ENCODE measurements at regions not wholly inside any gene's neighbourhood (a gene's known extent, or its start where the extent isn't known, plus 50 kb on each side); places are given as distances from the start of the nearest gene placed in this dataset.
A peak's percentile ranks its signal among the peaks of the same experiment; 100 is the strongest.

- no peak for TF ChIP-seq HBP1 (CRISPR knock-in tag; IDR thresholded peaks at IDR 0.05)
- TF ChIP-seq TRIM24 (IDR thresholded peaks at IDR 0.05) = peak; percentile 47 to 51
- no peak for TF ChIP-seq MIER1 (IDR thresholded peaks at IDR 0.05; ENCODE audit: low read depth)
Measured at GRCh38 chr10:28849821-28850220, 172.5 kb downstream of the BAMBI start (continued).

GRCh38 chr10:28850784-28851183 is 173.5 kb downstream of the BAMBI start:
- H4K20me1 ChIP-seq (replicated peaks; ENCODE audit: control insufficient read depth, insufficient read depth, low read length) = 0 out of 2 replicates have a peak, but pooled peaks cover 3% of the 10 kb centered on the region
- H3K36me3 ChIP-seq (ENCODE audit: control insufficient read depth, insufficient read depth, low read length) = no peaks in the 10 kb centered on the region
- BruUV-seq (replicated peaks) = no TSS peak
- intact Hi-C loops (cut with micrococcal nuclease) = no loop called here
- peaks cover 6 to 23% of the 10 kb centered on the region in 2 experiments; a peak in 4 of 5 replicates for H3K4me1 ChIP-seq (replicated peaks in 1 of 2; ENCODE audit: control insufficient read depth in 2 of 2, insufficient read depth in 2 of 2, low read length in 2 of 2)
- in situ Hi-C loops (cut with MboI) = no loop called here
- no peak overlapping the region for H3K4me2 ChIP-seq (ENCODE audit: insufficient read depth, low read length)
- H3K9ac ChIP-seq (ENCODE audit: insufficient read depth in 1 of 2, low read depth in 2 of 2, low read length in 2 of 2) = no peak overlapping the region
- H3K9me3 ChIP-seq (replicated peaks; ENCODE audit: control insufficient read depth, insufficient read depth, low read depth, low read length) = no peaks in the 10 kb centered on the region
- FAIRE-seq (no peak), DNase-seq (ENCODE audit: extremely low read depth in 1 of 4, low spot score in 3 of 4) (no peak), ATAC-seq (no peak)
- TF ChIP-seq C11orf30 (IDR thresholded peaks at IDR 0.05; ENCODE audit: low read depth) (peak; percentile 79), MAFG (tag; conservative IDR thresholded peaks at IDR 0.05) (peak; percentile 63), TAL1 (IDR thresholded peaks at IDR 0.05) (0 out of 2 replicates have a peak, but pooled peaks have one; percentile 6), FOXJ2 (tag; IDR thresholded peaks at IDR 0.05) (no peak), CBFA2T3 (IDR thresholded peaks at IDR 0.05) (peak; percentile 43; the same call in 1 of the 2 replicates), MTA1 (IDR thresholded peaks at IDR 0.05; ENCODE audit: borderline replicate concordance) (no peak), ZNF316 (IDR thresholded peaks at IDR 0.05) (peak; percentile 91)
- H3K27ac ChIP-seq (ENCODE audit: extremely low read depth, low read depth, low read length) = no peak overlapping the region
- no peak overlapping the region for H2AFZ ChIP-seq (ENCODE audit: low read depth, low read length)
- H3K79me2 ChIP-seq (ENCODE audit: control insufficient read depth, insufficient read depth, low read length) = no peaks in the 10 kb centered on the region
- WGBS (ENCODE audit: insufficient coverage, low coverage, missing lambda C conversion rate) = 21% methylated on average over 6 of the region's 6 CpGs
- H3K27me3 ChIP-seq (ENCODE audit: control insufficient read depth in 2 of 2, insufficient read depth in 2 of 2, low read length in 2 of 2) = no peaks in the 10 kb centered on the region
- ChIA-PET POLR2A (interaction anchor here (0.6 to 1.4 kb wide), 5 partner anchors 10 to 570 kb away, joined by 3 to 6 read pairs (median 3); no protein-coding TSS in a partner anchor), CTCF (ENCODE audit: low intra/inter-chr PET ratio) (no interaction called here)
- H3K9me1 ChIP-seq (ENCODE audit: control insufficient read depth, insufficient read depth, low read length) = no peaks in the 10 kb centered on the region
- H3K4me3 ChIP-seq = no peak overlapping the region
